Neural crest cell (in vitro differentiated cells): ENCODE measurements at regions not wholly inside any gene's neighbourhood (a gene's known extent, or its start where the extent isn't known, plus 50 kb on each side); places are given as distances from the start of the nearest gene placed in this dataset.

Experiments
- DNase-seq: peaks from one replicate; pipeline ENCODE4 v3.0.0; 2021; ENCODE audit warnings: low read depth, mixed read lengths, low spot score
- H3K27ac Mint-ChIP-seq: one replicate; pipeline ENCODE4 v1.8.0; 2021; ENCODE audit warnings: mild to moderate bottlenecking, mixed read lengths; ENCODE audit not compliant: unreplicated experiment
- H3K27me3 Mint-ChIP-seq: 2 replicates; pipeline ENCODE4 v1.8.0; 2021; ENCODE audit warnings: low read depth, mild to moderate bottlenecking, mixed read lengths
- H3K36me3 Mint-ChIP-seq: 2 replicates; pipeline ENCODE4 v1.8.0; 2021; ENCODE audit warnings: low read depth, mild to moderate bottlenecking, mixed read lengths
- H3K4me1 Mint-ChIP-seq: 2 replicates; pipeline ENCODE4 v1.8.0; 2021; ENCODE audit warnings: mixed read lengths
- H3K4me3 Mint-ChIP-seq: one replicate; pipeline ENCODE4 v1.8.0; 2021; ENCODE audit warnings: mild to moderate bottlenecking, mixed read lengths
- H3K9me3 Mint-ChIP-seq: 2 replicates; pipeline ENCODE4 v1.8.0; 2021; ENCODE audit warnings: mixed read lengths
- CTCF ChIP-seq: fragments of 200-600 bp; sonication (generic); conservative IDR thresholded peaks from 2 replicates; pipeline ENCODE4 v1.5.0; 2021; ENCODE audit warnings: antibody characterized with exemption, mild to moderate bottlenecking

GRCh38 chr21:15650735-15651134, 79.0 kb upstream of the USP25 start:
- Mint-ChIP-seq H3K36me3 (no peaks in the 10 kb centered on the region), H3K4me1 (no peaks in the 10 kb centered on the region), H3K27me3 (no peaks in the 10 kb centered on the region), H3K9me3 (peaks cover 5% of the 10 kb centered on the region), H3K27ac (no peak overlapping the region), H3K4me3 (no peak overlapping the region)
- TF ChIP-seq CTCF, result no peak
- no peak for DNase-seq

- DNase-seq, result no peak
- H3K4me1 Mint-ChIP-seq, result no peaks in the 10 kb centered on the region
- H3K4me3 Mint-ChIP-seq, result no peak overlapping the region
- H3K36me3 Mint-ChIP-seq, result no peaks in the 10 kb centered on the region
- peaks cover 5% of the 10 kb centered on the region for H3K9me3 Mint-ChIP-seq
- no peaks in the 10 kb centered on the region for H3K27me3 Mint-ChIP-seq
- no peak for TF ChIP-seq CTCF
- no peak overlapping the region for H3K27ac Mint-ChIP-seq
Measured at GRCh38 chr21:15651172-15651571, 78.6 kb upstream of the USP25 start.

DNA sequence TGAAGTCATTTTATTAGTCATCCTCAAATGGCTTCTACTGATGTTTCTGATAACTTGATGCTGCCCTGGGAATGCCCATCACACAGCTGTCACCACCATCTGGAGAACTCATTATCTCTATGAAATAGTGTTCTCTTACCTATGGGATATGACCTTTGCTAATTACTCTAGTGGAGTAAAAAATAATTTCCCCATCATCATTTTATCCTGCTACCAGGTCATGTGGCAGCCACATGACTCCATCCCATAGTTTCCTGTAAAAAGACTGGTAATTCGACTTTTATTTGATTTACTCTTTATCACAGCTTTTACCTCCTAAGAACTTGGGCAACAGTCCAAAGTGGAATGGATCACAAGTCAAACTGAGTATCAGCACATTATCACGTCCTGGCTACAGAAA, 76.1 kb upstream of the USP25 start:
- H3K9me3 Mint-ChIP-seq, result peaks cover 8% of the 10 kb centered on the region
- no peaks in the 10 kb centered on the region for H3K27me3 Mint-ChIP-seq
- no peak overlapping the region for H3K27ac Mint-ChIP-seq
- no peaks in the 10 kb centered on the region for H3K4me1 Mint-ChIP-seq
- no peak overlapping the region for H3K4me3 Mint-ChIP-seq
- TF ChIP-seq CTCF, result no peak
- no peak for DNase-seq
- no peaks in the 10 kb centered on the region for H3K36me3 Mint-ChIP-seq

DNA sequence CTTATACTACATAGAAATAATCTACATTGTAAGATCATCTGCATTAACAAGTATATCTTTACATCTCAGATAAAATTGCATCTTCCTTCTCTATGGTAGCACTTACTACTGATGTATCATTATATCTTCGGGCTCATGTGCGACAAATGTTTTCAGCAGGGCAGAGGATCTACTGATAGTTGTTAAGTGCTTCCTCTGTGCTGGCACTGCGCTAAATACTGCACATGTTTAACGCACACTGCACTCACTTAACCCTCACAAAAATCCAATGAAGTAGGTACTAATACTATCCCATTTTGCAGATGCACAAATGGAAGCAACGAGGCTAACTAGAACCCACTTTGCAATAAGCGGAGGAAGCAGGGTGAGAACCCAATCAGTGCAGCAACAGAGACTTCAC, 75.6 kb upstream of the USP25 start:
- Mint-ChIP-seq H3K27ac (no peak overlapping the region), H3K4me3 (no peak overlapping the region), H3K4me1 (no peaks in the 10 kb centered on the region), H3K36me3 (no peaks in the 10 kb centered on the region), H3K9me3 (peaks cover 8% of the 10 kb centered on the region), H3K27me3 (no peaks in the 10 kb centered on the region)
- no peak for TF ChIP-seq CTCF
- no peak for DNase-seq

GRCh38 chr21:15659753-15660422, 69.9 kb upstream of the USP25 start:
- no peaks in the 10 kb centered on the region for H3K27me3 Mint-ChIP-seq
- no peak for TF ChIP-seq CTCF
- no peaks in the 10 kb centered on the region for H3K4me1 Mint-ChIP-seq
- no peak for DNase-seq
- no peak overlapping the region for H3K4me3 Mint-ChIP-seq
- H3K36me3 Mint-ChIP-seq, result no peaks in the 10 kb centered on the region
- H3K27ac Mint-ChIP-seq, result no peak overlapping the region
- peaks cover 3% of the 10 kb centered on the region for H3K9me3 Mint-ChIP-seq
